ENCODE measurements at regions not wholly inside any gene's neighbourhood (a gene's known extent, or its start where the extent isn't known, plus 50 kb on each side); places are given as distances from the start of the nearest gene placed in this dataset.

DNA sequence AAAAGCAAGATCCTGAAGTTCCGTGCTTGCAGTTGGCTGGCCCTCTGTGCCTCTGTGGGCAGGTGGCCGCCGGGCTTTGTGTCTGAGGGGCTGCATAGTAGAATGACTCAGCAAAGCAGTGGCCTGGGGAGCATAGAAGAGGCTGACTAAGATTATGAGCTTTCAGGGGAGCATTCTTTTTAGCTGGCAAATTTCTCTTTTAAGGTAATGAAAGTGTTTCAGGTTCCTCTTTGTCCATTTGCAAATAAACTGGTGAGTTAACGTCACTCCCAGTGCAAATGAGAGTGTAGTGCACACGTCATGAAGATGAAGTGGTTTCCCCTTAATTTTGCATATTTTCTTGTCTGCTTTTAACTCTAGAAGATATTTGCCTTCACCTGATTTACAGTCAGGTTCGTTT lies 98.6 kb downstream of the BCL2L11 start:
- intact Hi-C loops (cut with DNase I) = no loop called here
- no peak for TF ChIP-seq POLR2A (IDR thresholded peaks at IDR 0.05)
- TF ChIP-seq EP300 (IDR thresholded peaks at IDR 0.05) = no peak
- TF ChIP-seq, protein P1, sequence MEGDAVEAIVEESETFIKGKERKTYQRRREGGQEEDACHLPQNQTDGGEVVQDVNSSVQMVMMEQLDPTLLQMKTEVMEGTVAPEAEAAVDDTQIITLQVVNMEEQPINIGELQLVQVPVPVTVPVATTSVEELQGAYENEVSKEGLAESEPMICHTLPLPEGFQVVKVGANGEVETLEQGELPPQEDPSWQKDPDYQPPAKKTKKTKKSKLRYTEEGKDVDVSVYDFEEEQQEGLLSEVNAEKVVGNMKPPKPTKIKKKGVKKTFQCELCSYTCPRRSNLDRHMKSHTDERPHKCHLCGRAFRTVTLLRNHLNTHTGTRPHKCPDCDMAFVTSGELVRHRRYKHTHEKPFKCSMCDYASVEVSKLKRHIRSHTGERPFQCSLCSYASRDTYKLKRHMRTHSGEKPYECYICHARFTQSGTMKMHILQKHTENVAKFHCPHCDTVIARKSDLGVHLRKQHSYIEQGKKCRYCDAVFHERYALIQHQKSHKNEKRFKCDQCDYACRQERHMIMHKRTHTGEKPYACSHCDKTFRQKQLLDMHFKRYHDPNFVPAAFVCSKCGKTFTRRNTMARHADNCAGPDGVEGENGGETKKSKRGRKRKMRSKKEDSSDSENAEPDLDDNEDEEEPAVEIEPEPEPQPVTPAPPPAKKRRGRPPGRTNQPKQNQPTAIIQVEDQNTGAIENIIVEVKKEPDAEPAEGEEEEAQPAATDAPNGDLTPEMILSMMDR (IDR thresholded peaks at IDR 0.05) = no peak
- TF ChIP-seq POLR2AphosphoS5 (IDR thresholded peaks at IDR 0.05) = no peak
- 52 to 82% methylated on average over 6 of the region's 6 CpGs for WGBS, 2 donors
- no peaks in the 10 kb centered on the region for H3K36me3 ChIP-seq
- no peaks in the 10 kb centered on the region for H3K27me3 ChIP-seq
- H3K4me1 ChIP-seq = no peaks in the 10 kb centered on the region
- no peak overlapping the region for H3K4me3 ChIP-seq
- no peak for DNase-seq
- no peaks in the 10 kb centered on the region for H3K9me3 ChIP-seq
- no peak overlapping the region for H3K27ac ChIP-seq

DNA sequence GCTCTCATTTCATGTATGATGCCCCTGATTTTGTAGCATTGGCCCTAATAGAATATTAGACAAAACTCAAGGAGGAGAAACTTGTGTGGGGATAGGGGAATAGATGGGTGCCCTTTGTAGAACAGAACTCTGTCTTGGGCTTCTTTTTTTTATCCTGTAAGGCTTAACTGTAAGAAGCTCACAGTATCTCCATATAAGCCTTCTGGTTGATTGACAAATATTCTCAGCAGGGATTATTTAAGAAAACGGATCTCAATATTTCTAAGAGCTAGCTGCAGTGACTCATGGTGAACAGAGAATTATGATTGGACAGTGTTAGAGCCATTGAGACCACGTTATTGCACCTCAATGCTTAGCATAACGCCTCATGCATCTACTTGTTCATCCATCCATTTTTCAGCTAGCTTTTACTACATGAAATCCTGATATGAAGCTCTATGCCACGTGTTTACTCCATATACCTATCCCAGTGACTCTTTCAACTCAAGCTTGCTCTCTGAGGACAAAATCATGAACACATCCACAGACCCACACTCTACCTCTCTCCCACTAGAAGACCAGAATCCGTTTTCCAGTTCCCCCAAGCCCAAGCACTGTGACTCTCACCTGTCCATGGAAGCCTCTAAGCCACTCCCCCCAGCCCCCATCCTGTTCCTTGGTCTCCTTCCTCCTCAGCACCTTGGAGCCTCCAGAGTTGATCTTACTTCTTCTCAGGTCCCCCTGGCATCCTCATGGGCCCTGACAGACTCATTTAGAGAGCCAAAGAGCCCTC lies 99.2 kb downstream of the BCL2L11 start:
- no peaks in the 10 kb centered on the region for H3K9me3 ChIP-seq
- no peaks in the 10 kb centered on the region for H3K36me3 ChIP-seq
- no peaks in the 10 kb centered on the region for H3K4me1 ChIP-seq
- no peak for TF ChIP-seq EP300 (IDR thresholded peaks at IDR 0.05)
- TF ChIP-seq, protein P1 (IDR thresholded peaks at IDR 0.05) = no peak
- TF ChIP-seq POLR2A (IDR thresholded peaks at IDR 0.05) = no peak
- no peak for TF ChIP-seq POLR2AphosphoS5 (IDR thresholded peaks at IDR 0.05)
- WGBS, 2 donors = 86 to 88% methylated on average over 5 of the region's 5 CpGs
- H3K27me3 ChIP-seq = no peaks in the 10 kb centered on the region
- H3K4me3 ChIP-seq = no peak overlapping the region
- intact Hi-C loops (cut with DNase I) = no loop called here
- no peak overlapping the region for H3K27ac ChIP-seq
- DNase-seq = no peak

DNA sequence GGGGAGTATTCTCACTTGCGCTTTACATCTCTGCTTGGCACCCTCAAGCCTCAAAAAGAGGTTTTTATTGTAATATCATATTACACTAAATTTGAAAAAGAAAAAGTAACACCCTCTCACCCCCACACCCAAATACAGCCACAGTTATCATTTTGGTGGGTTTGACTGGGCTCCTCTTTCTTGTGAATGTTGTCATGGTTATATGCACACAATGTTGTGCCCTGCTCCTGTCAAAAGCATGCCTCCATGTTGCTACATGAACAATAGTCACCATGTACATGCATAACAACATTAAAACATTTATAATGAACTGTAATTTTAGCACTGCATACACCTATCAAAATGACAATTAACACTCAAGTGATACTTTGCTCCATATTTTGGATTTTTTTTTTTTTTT lies 100.2 kb downstream of the BCL2L11 start:
- no peak for TF ChIP-seq EP300 (IDR thresholded peaks at IDR 0.05)
- no peak for TF ChIP-seq POLR2AphosphoS5 (IDR thresholded peaks at IDR 0.05)
- TF ChIP-seq, protein P1 (IDR thresholded peaks at IDR 0.05) = no peak
- no peak for TF ChIP-seq POLR2A (IDR thresholded peaks at IDR 0.05)
- Histone ChIP-seq H3K4me1 (no peaks in the 10 kb centered on the region), H3K4me3 (no peak overlapping the region), H3K27me3 (no peaks in the 10 kb centered on the region), H3K27ac (no peak overlapping the region), H3K9me3 (no peaks in the 10 kb centered on the region), H3K36me3 (no peaks in the 10 kb centered on the region)
- WGBS, 2 donors = 93 to 99% methylated on average over 1 of the region's 1 CpG
- intact Hi-C loops (cut with DNase I) = no loop called here
- no peak for DNase-seq

DNA sequence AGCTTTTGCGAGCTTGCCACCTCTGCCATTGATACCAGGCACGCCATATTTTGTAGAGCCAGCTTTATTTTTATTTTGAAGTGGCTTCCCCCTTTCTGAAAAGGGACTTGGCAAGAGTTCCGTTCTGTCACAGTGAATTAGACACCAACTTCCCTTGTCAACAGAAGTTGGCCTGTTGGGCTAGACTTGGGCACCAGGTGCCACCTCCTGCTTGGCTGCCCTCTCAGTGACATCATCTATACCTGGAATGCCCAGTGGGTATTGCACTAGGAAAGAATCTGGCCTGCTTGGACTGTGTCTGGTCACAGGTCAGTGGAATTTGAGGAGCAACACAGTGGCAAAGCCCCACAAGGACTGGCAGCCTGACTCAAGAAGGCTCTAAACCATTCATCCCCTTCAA lies 101.0 kb downstream of the BCL2L11 start:
- Histone ChIP-seq H3K9me3 (no peaks in the 10 kb centered on the region), H3K27ac (no peak overlapping the region), H3K36me3 (no peaks in the 10 kb centered on the region), H3K27me3 (no peaks in the 10 kb centered on the region), H3K4me1 (no peaks in the 10 kb centered on the region), H3K4me3 (no peak overlapping the region)
- 72 to 89% methylated on average over 3 of the region's 3 CpGs for WGBS, 2 donors
- DNase-seq = no peak
- TF ChIP-seq POLR2A (IDR thresholded peaks at IDR 0.05) (no peak), EP300 (IDR thresholded peaks at IDR 0.05) (no peak), POLR2AphosphoS5 (IDR thresholded peaks at IDR 0.05) (no peak)
- TF ChIP-seq, protein P1 (IDR thresholded peaks at IDR 0.05) = no peak
- intact Hi-C loops (cut with DNase I) = no loop called here

All from sigmoid colon (tissue), 6 donors.